ENCODE measurements at regions not wholly inside any gene's neighbourhood (a gene's known extent, or its start where the extent isn't known, plus 50 kb on each side); places are given as distances from the start of the nearest gene placed in this dataset.
"Not testable (repeated sequence)": the region's sequence is repeated elsewhere in the genome, so short reads cannot be mapped to it uniquely, and the experiment has no call there.

- DNase-seq (ENCODE audit: low read depth): no peak
Observed at GRCh38 chr5:124871303-124871702, 124.9 kb upstream of the ZNF608 start.

- DNase-seq (ENCODE audit: low read depth): no peak
Observed at GRCh38 chr5:124872086-124872485, 125.6 kb upstream of the ZNF608 start.

- no peak for DNase-seq (ENCODE audit: low read depth)
Observed at GRCh38 chr5:124872615-124873014, 126.2 kb upstream of the ZNF608 start.

- DNase-seq (ENCODE audit: low read depth): no peak
Observed at GRCh38 chr5:124873188-124873587, 126.7 kb upstream of the ZNF608 start.

GRCh38 chr5:124873713-124874112, 127.3 kb upstream of the ZNF608 start:
- DNase-seq (ENCODE audit: low read depth): no peak

GRCh38 chr5:124876566-124876965, 130.1 kb upstream of the ZNF608 start:
- no peak for DNase-seq (ENCODE audit: low read depth)

GRCh38 chr5:124876983-124877382, 130.5 kb upstream of the ZNF608 start:
- DNase-seq (ENCODE audit: low read depth): no peak

- DNase-seq (ENCODE audit: low read depth): no peak
Observed at GRCh38 chr5:124877501-124878146, 131.2 kb upstream of the ZNF608 start.

GRCh38 chr5:124878583-124879342, 132.3 kb upstream of the ZNF608 start:
- DNase-seq (ENCODE audit: low read depth): no peak

- no peak for DNase-seq (ENCODE audit: low read depth)
Observed at GRCh38 chr5:124880903-124881697, 134.7 kb upstream of the ZNF608 start.

- DNase-seq (ENCODE audit: low read depth): no peak
Observed at GRCh38 chr5:124883681-124884080, 137.2 kb upstream of the ZNF608 start.

GRCh38 chr5:124884114-124884513, 137.7 kb upstream of the ZNF608 start:
- no peak for DNase-seq (ENCODE audit: low read depth)

- no peak for DNase-seq (ENCODE audit: low read depth)
Observed at GRCh38 chr5:124885490-124885889, 139.1 kb upstream of the ZNF608 start.

GRCh38 chr5:124887223-124887622, 140.8 kb upstream of the ZNF608 start:
- DNase-seq (ENCODE audit: low read depth): no peak

GRCh38 chr5:124888050-124888506, 141.6 kb upstream of the ZNF608 start:
- DNase-seq (ENCODE audit: low read depth): no peak

- no peak for DNase-seq (ENCODE audit: low read depth)
Observed at GRCh38 chr5:124888622-124889485, 142.4 kb upstream of the ZNF608 start.

- no peak for DNase-seq (ENCODE audit: low read depth)
Observed at GRCh38 chr5:124889486-124889825, 143.0 kb upstream of the ZNF608 start.

- no peak for DNase-seq (ENCODE audit: low read depth)
Observed at GRCh38 chr5:124889850-124890249, 143.4 kb upstream of the ZNF608 start.

- DNase-seq (ENCODE audit: low read depth): not testable (repeated sequence)
Observed at GRCh38 chr5:124890442-124890841, 144.0 kb upstream of the ZNF608 start.

- DNase-seq (ENCODE audit: low read depth): no peak
Observed at GRCh38 chr5:124891179-124891578, 144.7 kb upstream of the ZNF608 start.

- no peak for DNase-seq (ENCODE audit: low read depth)
Observed at GRCh38 chr5:124892185-124892848, 145.9 kb upstream of the ZNF608 start.

All from non-pigmented ciliary epithelial cell (primary cell).